Hematopoietic multipotent progenitor cell treated with erythropoietin and hydrocortisone succinate and interleukin-3 and kit ligand, for 8 days (in vitro differentiated cells): ENCODE measurements at regions not wholly inside any gene's neighbourhood (a gene's known extent, or its start where the extent isn't known, plus 50 kb on each side); places are given as distances from the start of the nearest gene placed in this dataset.
A peak's percentile ranks its signal among the peaks of the same experiment; 100 is the strongest.
"Not testable (repeated sequence)": the region's sequence is repeated elsewhere in the genome, so short reads cannot be mapped to it uniquely, and the experiment has no call there.

Experiments used
- DNase-seq: peaks from one replicate; pipeline ENCODE4 v3.0.0-alpha.2; 2015

DNA sequence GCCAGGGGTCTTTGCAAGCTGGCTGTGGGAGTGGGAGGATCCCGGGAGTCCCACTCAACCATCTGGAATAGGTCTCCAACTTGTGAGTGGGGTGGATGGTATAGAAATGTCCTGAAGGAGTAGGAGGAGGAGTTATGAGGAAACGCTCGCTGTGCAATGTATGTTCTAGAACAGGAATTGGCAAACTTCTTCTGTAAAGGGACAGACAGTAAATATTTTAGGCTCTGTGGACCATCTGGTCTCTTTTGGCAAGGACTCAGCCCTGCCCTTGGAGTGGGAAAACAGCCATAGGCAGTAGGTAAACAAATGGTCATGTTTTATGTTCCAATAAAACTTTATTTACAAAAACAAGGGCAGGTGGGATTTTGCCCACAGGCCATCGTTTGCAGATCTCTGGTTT, 149.2 kb downstream of the NPIPB5 start:
- no peak for DNase-seq

GRCh38 chr16:22660441-22661160, 149.9 kb downstream of the NPIPB5 start:
- no peak for DNase-seq

DNA sequence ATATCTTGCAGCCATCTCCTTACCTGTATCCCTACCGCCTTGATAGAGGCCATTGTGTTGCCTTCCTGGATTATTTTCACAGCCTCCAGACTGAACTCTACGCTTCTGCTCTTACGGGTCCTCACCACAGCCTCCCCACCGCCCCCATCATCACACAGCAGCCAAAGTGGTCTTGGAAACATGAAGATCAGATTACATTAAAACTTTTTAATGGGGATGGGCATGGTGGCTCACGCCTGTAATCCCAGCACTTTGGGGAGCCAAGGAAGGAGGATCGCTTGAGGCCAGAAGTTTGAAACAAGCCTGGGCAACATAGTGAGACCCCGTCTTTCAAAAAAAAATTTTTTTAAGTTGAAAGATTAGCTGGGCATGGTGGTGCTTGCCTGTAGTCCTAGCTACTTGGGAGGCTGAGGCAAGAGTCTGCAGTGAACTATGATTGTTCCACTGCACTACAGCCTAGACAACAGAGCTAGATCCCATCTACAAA, 150.5 kb downstream of the NPIPB5 start:
- no peak for DNase-seq

GRCh38 chr16:22662958-22663357, 151.0 kb upstream of the HS3ST2 start:
- DNase-seq = not testable (repeated sequence)

- DNase-seq = no peak
Measured at GRCh38 chr16:22663389-22664064, 150.4 kb upstream of the HS3ST2 start.

- DNase-seq = no peak
Measured at GRCh38 chr16:22664132-22664531, 149.8 kb upstream of the HS3ST2 start.

- DNase-seq = no peak
Measured at GRCh38 chr16:22664561-22664997, 149.4 kb upstream of the HS3ST2 start.

- no peak for DNase-seq
Measured at GRCh38 chr16:22665048-22665797, 148.7 kb upstream of the HS3ST2 start.

- no peak for DNase-seq
Measured at GRCh38 chr16:22665803-22666202, 148.2 kb upstream of the HS3ST2 start.

DNA sequence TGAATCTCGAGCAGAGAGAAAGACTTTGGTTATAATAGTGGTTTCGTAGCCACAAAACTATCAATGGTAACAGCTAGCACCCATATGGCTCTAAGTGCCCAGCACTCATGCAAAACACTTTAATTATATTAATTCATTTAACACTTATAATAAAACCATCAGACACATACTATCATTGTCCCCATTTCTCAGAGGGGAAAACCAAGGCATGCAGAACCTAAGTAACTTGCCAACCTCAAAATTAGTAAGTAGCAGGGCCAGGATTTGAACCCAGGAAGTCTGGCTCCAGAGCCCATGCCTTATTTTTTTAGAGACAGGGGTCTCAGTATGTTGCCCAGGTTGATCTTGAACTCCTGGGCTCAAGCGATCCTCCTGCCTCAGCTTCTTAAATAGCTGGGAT, 145.6 kb upstream of the HS3ST2 start:
- no peak for DNase-seq

GRCh38 chr16:22670044-22670536, 143.9 kb upstream of the HS3ST2 start:
- DNase-seq = no peak

- DNase-seq = peak; percentile 65
Measured at GRCh38 chr16:22670551-22671041, 143.4 kb upstream of the HS3ST2 start.

- DNase-seq = no peak
Measured at GRCh38 chr16:22671301-22672076, 142.5 kb upstream of the HS3ST2 start.

GRCh38 chr16:22672830-22673210, 141.1 kb upstream of the HS3ST2 start:
- no peak for DNase-seq

GRCh38 chr16:22673421-22673831, 140.5 kb upstream of the HS3ST2 start:
- DNase-seq = no peak

GRCh38 chr16:22674832-22675191, 139.2 kb upstream of the HS3ST2 start:
- DNase-seq = no peak

- no peak for DNase-seq
Measured at GRCh38 chr16:22675745-22676540, 138.0 kb upstream of the HS3ST2 start.

GRCh38 chr16:22677024-22677830, 136.7 kb upstream of the HS3ST2 start:
- DNase-seq = no peak

DNA sequence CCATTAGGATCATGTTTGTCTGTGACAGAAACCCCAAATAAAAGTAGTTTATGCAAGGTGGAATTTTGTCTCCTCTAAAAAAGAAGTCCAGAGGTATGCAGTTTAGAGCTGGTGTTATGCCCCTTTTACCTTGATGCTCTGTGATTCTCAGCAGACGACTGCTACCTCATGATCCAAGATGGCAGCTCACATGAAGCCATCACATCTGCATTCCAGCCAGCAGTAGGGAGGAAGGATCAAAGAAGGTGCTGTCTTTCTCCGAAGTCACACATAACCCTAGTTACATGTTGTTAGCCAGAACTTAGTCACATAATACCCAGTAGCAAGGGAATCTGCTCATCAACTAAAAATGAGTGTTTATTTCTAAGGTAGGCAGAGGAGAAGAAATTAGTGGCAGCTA, 135.7 kb upstream of the HS3ST2 start:
- DNase-seq = no peak

DNA sequence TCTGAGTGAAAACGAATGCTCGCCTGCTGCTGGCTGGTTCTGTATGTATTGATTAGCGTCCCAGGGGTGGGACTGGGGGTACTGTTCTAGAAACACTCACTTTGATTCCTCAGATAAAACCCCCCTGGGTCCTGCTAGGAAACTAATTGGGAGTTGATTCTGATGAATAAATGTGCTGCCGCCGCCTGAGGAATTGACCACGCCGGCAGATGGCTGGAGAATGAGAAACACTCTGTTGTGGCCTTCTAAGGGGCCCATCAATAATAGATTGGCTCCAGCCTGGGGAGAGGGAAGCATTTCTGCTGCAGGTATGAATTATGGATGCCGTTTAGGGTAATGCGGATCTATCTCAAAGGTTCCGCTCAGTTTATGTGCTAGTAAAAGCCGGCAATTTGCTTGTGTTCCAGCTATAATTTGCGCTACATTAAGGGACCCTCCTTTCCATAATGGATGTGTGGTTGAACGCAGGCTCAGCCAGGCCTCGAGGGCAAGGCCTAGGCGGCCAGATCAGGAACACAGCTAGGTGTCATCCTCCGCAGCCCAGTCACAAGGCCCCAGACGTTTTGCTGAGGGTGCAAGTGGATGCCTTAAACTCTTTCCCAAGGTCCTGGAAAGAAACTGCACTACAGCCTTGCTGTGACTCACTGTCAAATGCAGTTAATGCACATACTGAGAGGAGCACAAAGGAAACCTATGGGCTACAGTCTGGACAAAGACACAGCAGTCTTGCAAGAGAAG, 132.2 kb upstream of the HS3ST2 start:
- no peak for DNase-seq
